8988T (cell line): ENCODE measurements at regions not wholly inside any gene's neighbourhood (a gene's known extent, or its start where the extent isn't known, plus 50 kb on each side); places are given as distances from the start of the nearest gene placed in this dataset.

Experiments
- DNase-seq: peaks from one replicate; pipeline ENCODE4 v3.0.0; 2011

GRCh38 chr17:33404070-33404819, 111.2 kb upstream of the ASIC2 start:
- no peak for DNase-seq

GRCh38 chr17:33416131-33416530, 123.0 kb upstream of the ASIC2 start:
- DNase-seq: no peak

- no peak for DNase-seq
These were observed 128.8 kb upstream of the ASIC2 start for GRCh38 chr17:33421933-33422332.

- DNase-seq: no peak
These were observed 140.5 kb upstream of the ASIC2 start for GRCh38 chr17:33433581-33433980.

GRCh38 chr17:33434841-33435240, 141.7 kb upstream of the ASIC2 start:
- no peak for DNase-seq

GRCh38 chr17:33435721-33436301, 142.7 kb upstream of the ASIC2 start:
- DNase-seq: no peak

GRCh38 chr17:33436321-33436720, 143.2 kb upstream of the ASIC2 start:
- no peak for DNase-seq

- no peak for DNase-seq
These were observed 145.0 kb upstream of the ASIC2 start for GRCh38 chr17:33438139-33438538.

GRCh38 chr17:33438578-33438977, 145.5 kb upstream of the ASIC2 start:
- no peak for DNase-seq

- no peak for DNase-seq
These were observed 149.2 kb upstream of the ASIC2 start for GRCh38 chr17:33442320-33442719.

- DNase-seq: no peak
These were observed 151.6 kb upstream of the ASIC2 start for GRCh38 chr17:33444731-33445130.

- no peak for DNase-seq
These were observed 154.0 kb upstream of the ASIC2 start for GRCh38 chr17:33447090-33447489.

- DNase-seq: no peak
These were observed 158.1 kb upstream of the ASIC2 start for GRCh38 chr17:33451221-33451620.

GRCh38 chr17:33457477-33457876, 164.4 kb upstream of the ASIC2 start:
- no peak for DNase-seq

GRCh38 chr17:33459078-33459940, 166.2 kb upstream of the ASIC2 start:
- no peak for DNase-seq

- DNase-seq: no peak
These were observed 167.8 kb upstream of the ASIC2 start for GRCh38 chr17:33460781-33461450.

- DNase-seq: no peak
These were observed 170.8 kb upstream of the ASIC2 start for GRCh38 chr17:33463887-33464286.

GRCh38 chr17:33464669-33465280, 171.7 kb upstream of the ASIC2 start:
- no peak for DNase-seq

GRCh38 chr17:33469421-33469820, 176.3 kb upstream of the ASIC2 start:
- no peak for DNase-seq

- no peak for DNase-seq
These were observed 176.8 kb upstream of the ASIC2 start for GRCh38 chr17:33469911-33470310.

- no peak for DNase-seq
These were observed 180.0 kb upstream of the ASIC2 start for GRCh38 chr17:33473061-33473460.

- no peak for DNase-seq
These were observed 181.7 kb upstream of the ASIC2 start for GRCh38 chr17:33474789-33475188.

GRCh38 chr17:33475594-33475993, 182.5 kb upstream of the ASIC2 start:
- no peak for DNase-seq
